ENCODE measurements at regions not wholly inside any gene's neighbourhood (a gene's known extent, or its start where the extent isn't known, plus 50 kb on each side); places are given as distances from the start of the nearest gene placed in this dataset.

DNA sequence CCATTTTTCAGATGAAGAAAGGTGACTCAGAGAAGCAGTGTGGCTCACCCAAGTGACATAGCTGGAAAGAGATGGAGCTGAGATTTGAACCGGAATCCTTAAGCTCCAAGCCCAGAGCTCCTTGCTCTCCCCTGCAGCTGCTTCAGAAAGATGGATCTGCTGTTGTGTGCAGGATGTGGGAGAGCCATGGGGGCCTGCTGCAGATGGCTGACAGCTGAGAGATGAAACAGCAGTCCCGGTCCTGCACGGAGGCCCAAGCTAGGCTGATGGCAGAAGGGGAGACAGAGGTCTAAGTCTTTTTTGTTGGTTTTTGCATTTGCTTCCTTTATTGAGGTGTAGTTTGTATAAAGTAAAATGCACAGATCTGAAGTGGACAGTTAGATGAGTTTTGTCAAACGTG is 69.8 kb upstream of the FOXP4 start:
- TF ChIP-seq, protein P1, sequence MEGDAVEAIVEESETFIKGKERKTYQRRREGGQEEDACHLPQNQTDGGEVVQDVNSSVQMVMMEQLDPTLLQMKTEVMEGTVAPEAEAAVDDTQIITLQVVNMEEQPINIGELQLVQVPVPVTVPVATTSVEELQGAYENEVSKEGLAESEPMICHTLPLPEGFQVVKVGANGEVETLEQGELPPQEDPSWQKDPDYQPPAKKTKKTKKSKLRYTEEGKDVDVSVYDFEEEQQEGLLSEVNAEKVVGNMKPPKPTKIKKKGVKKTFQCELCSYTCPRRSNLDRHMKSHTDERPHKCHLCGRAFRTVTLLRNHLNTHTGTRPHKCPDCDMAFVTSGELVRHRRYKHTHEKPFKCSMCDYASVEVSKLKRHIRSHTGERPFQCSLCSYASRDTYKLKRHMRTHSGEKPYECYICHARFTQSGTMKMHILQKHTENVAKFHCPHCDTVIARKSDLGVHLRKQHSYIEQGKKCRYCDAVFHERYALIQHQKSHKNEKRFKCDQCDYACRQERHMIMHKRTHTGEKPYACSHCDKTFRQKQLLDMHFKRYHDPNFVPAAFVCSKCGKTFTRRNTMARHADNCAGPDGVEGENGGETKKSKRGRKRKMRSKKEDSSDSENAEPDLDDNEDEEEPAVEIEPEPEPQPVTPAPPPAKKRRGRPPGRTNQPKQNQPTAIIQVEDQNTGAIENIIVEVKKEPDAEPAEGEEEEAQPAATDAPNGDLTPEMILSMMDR (IDR thresholded peaks at IDR 0.05; ENCODE audit: low read depth, low read length, poor library complexity, severe bottlenecking) = no peak
- TF ChIP-seq EZH2phosphoT487 (IDR thresholded peaks at IDR 0.05; ENCODE audit: borderline replicate concordance, low read length) = no peak

All from DOHH2 (cell line).